ENCODE measurements at regions not wholly inside any gene's neighbourhood (a gene's known extent, or its start where the extent isn't known, plus 50 kb on each side); places are given as distances from the start of the nearest gene placed in this dataset.
A peak's percentile ranks its signal among the peaks of the same experiment; 100 is the strongest.

- H3K4me3 ChIP-seq (ENCODE audit: low read depth, low read length), result no peak overlapping the region
- no peak for TF ChIP-seq CTCF (IDR thresholded peaks at IDR 0.05; ENCODE audit: low read depth, low read length, missing control alignments)
- in situ Hi-C loops (cut with HindIII; ENCODE audit: low sequenced_read_pairs), result loop anchor here (5.0 to 25.0 kb wide), 3 partner anchors 38 to 738 kb away; partner anchors contain the start of gene ADAMTSL1
- peak; percentile 49 for DNase-seq (ENCODE audit: low read depth)
These were observed 199.3 kb upstream of the ADAMTSL1 start for GRCh38 chr9:18274693-18275092.

GRCh38 chr9:18275313-18275990 lies 198.5 kb upstream of the ADAMTSL1 start:
- DNase-seq (ENCODE audit: low read depth), result no peak
- no peak for TF ChIP-seq CTCF (IDR thresholded peaks at IDR 0.05; ENCODE audit: low read depth, low read length, missing control alignments)
- in situ Hi-C loops (cut with HindIII; ENCODE audit: low sequenced_read_pairs), result loop anchor here (5.0 kb wide), 1 partner anchor 37 kb away; no protein-coding TSS in a partner anchor
- no peak overlapping the region for H3K4me3 ChIP-seq (ENCODE audit: low read depth, low read length)

GRCh38 chr9:18281291-18281690 lies 192.7 kb upstream of the ADAMTSL1 start:
- in situ Hi-C loops (cut with HindIII; ENCODE audit: low sequenced_read_pairs), result no loop called here
- DNase-seq (ENCODE audit: low read depth), result no peak
- H3K4me3 ChIP-seq (ENCODE audit: low read depth, low read length), result no peak overlapping the region
- TF ChIP-seq CTCF (IDR thresholded peaks at IDR 0.05; ENCODE audit: low read depth, low read length, missing control alignments), result no peak

GRCh38 chr9:18294229-18294628 lies 179.7 kb upstream of the ADAMTSL1 start:
- in situ Hi-C loops (cut with HindIII; ENCODE audit: low sequenced_read_pairs), result no loop called here
- no peak for DNase-seq (ENCODE audit: low read depth)
- no peak for TF ChIP-seq CTCF (IDR thresholded peaks at IDR 0.05; ENCODE audit: low read depth, low read length, missing control alignments)
- H3K4me3 ChIP-seq (ENCODE audit: low read depth, low read length), result no peak overlapping the region

- no peak overlapping the region for H3K4me3 ChIP-seq (ENCODE audit: low read depth, low read length)
- DNase-seq (ENCODE audit: low read depth), result peak; percentile 32
- in situ Hi-C loops (cut with HindIII; ENCODE audit: low sequenced_read_pairs), result no loop called here
- no peak for TF ChIP-seq CTCF (IDR thresholded peaks at IDR 0.05; ENCODE audit: low read depth, low read length, missing control alignments)
These were observed 177.3 kb upstream of the ADAMTSL1 start for GRCh38 chr9:18296702-18297055.

GRCh38 chr9:18297056-18297841 lies 176.7 kb upstream of the ADAMTSL1 start:
- no peak for DNase-seq (ENCODE audit: low read depth)
- H3K4me3 ChIP-seq (ENCODE audit: low read depth, low read length), result no peak overlapping the region
- in situ Hi-C loops (cut with HindIII; ENCODE audit: low sequenced_read_pairs), result no loop called here
- peak; percentile 38 for TF ChIP-seq CTCF (IDR thresholded peaks at IDR 0.05; ENCODE audit: low read depth, low read length, missing control alignments)
